ENCODE measurements at regions not wholly inside any gene's neighbourhood (a gene's known extent, or its start where the extent isn't known, plus 50 kb on each side); places are given as distances from the start of the nearest gene placed in this dataset.

GRCh38 chr4:149296503-149296902, 519.1 kb downstream of the IQCM start:
- H3K9me3 ChIP-seq (ENCODE audit: control insufficient read depth, low read length, poor library complexity, severe bottlenecking), result no peaks in the 10 kb centered on the region
- no peak overlapping the region for H3K4me3 Mint-ChIP-seq
- no peaks in the 10 kb centered on the region for H3K4me1 Mint-ChIP-seq
- DNase-seq (no peak), ATAC-seq (no peak)
- H3K36me3 Mint-ChIP-seq (ENCODE audit: low read depth), result no peaks in the 10 kb centered on the region
- no peaks in the 10 kb centered on the region for H3K27me3 Mint-ChIP-seq
- H3K27ac Mint-ChIP-seq, result no peak overlapping the region

DNA sequence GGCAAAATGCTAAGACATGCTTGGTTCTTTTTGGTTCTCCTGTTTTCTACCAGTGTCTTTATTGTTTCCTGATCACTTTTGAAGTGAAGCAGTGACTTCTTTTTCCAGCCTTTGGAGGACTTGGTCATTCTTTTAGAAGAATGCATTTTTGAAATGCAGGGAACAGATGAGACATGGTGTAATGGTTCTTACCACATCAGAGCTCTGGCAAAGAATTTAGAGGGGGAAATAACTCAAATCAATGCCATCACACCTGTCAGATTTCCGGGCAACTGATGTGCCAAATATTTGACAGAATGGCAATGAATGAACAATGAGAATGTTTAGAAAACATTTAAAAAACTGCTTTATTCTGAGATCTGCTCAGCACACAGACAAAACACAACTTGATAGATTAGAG, 519.6 kb downstream of the IQCM start:
- H3K27me3 Mint-ChIP-seq, result no peaks in the 10 kb centered on the region
- no peak overlapping the region for H3K4me3 Mint-ChIP-seq
- no peak for DNase-seq
- H3K36me3 Mint-ChIP-seq (ENCODE audit: low read depth), result no peaks in the 10 kb centered on the region
- no peak for ATAC-seq
- H3K27ac Mint-ChIP-seq, result no peak overlapping the region
- no peaks in the 10 kb centered on the region for H3K4me1 Mint-ChIP-seq
- no peaks in the 10 kb centered on the region for H3K9me3 ChIP-seq (ENCODE audit: control insufficient read depth, low read length, poor library complexity, severe bottlenecking)

DNA sequence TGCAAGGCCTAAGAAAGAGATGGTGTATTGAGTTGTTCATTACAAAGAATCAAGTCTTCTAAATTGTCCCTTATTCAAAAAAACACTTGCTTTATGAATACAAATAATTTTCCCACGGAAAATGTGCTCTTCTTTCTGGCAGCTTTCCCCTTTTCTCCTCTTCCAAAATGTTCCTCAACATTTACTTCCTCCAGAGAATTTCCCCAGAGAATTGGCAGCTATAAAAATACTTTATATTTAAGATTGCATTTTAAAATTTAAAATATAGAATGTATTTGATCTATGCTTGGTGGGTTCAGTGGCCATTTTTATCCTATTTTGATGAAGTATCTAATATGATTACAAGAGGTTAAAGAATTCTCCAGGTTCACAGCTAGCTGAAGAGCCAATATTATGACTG, 521.0 kb downstream of the IQCM start:
- H3K9me3 ChIP-seq (ENCODE audit: control insufficient read depth, low read length, poor library complexity, severe bottlenecking), result no peaks in the 10 kb centered on the region
- DNase-seq (no peak), ATAC-seq (no peak)
- Mint-ChIP-seq H3K4me3 (no peak overlapping the region), H3K36me3 (ENCODE audit: low read depth) (no peaks in the 10 kb centered on the region), H3K27ac (no peak overlapping the region), H3K4me1 (no peaks in the 10 kb centered on the region), H3K27me3 (no peaks in the 10 kb centered on the region)

GRCh38 chr4:149293046-149293649, 522.5 kb downstream of the IQCM start:
- Mint-ChIP-seq H3K27ac (no peak overlapping the region), H3K4me3 (no peak overlapping the region), H3K4me1 (no peaks in the 10 kb centered on the region), H3K36me3 (ENCODE audit: low read depth) (no peaks in the 10 kb centered on the region), H3K27me3 (no peaks in the 10 kb centered on the region)
- ATAC-seq (no peak), DNase-seq (no peak)
- H3K9me3 ChIP-seq (ENCODE audit: control insufficient read depth, low read length, poor library complexity, severe bottlenecking), result no peaks in the 10 kb centered on the region

- H3K4me1 Mint-ChIP-seq, result no peaks in the 10 kb centered on the region
- no peak overlapping the region for H3K27ac Mint-ChIP-seq
- no peak for ATAC-seq
- H3K4me3 Mint-ChIP-seq, result no peak overlapping the region
- DNase-seq, result no peak
- no peaks in the 10 kb centered on the region for H3K9me3 ChIP-seq (ENCODE audit: control insufficient read depth, low read length, poor library complexity, severe bottlenecking)
- no peaks in the 10 kb centered on the region for H3K27me3 Mint-ChIP-seq
- H3K36me3 Mint-ChIP-seq (ENCODE audit: low read depth), result no peaks in the 10 kb centered on the region
Measured at GRCh38 chr4:149292425-149293007, 523.1 kb downstream of the IQCM start.

DNA sequence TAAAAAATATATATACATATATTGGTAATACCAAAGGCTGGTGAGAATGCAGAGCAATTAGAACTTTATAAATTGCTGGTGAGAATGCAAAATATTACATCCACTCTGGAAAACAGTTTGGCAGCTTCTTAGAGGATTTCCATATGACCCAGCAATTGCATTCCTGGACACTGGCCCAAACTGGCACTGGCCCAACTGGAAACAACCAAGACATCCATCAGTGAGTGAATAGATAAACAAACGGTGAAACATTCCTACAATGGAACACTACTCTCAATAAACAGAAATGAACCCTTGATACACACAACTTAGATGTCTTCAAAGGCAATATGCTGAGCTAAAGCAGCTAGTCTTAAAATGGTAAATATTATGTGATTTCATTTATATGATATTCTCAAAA, 524.2 kb downstream of the IQCM start:
- no peak overlapping the region for H3K4me3 Mint-ChIP-seq
- no peaks in the 10 kb centered on the region for H3K36me3 Mint-ChIP-seq (ENCODE audit: low read depth)
- no peaks in the 10 kb centered on the region for H3K4me1 Mint-ChIP-seq
- DNase-seq (no peak), ATAC-seq (no peak)
- H3K9me3 ChIP-seq (ENCODE audit: control insufficient read depth, low read length, poor library complexity, severe bottlenecking), result no peaks in the 10 kb centered on the region
- H3K27me3 Mint-ChIP-seq, result no peaks in the 10 kb centered on the region
- H3K27ac Mint-ChIP-seq, result no peak overlapping the region

GRCh38 chr4:149280806-149281205, 534.8 kb downstream of the IQCM start:
- Mint-ChIP-seq H3K27ac (no peak overlapping the region), H3K4me1 (peaks cover 5% of the 10 kb centered on the region), H3K4me3 (no peak overlapping the region), H3K27me3 (peaks cover 13% of the 10 kb centered on the region), H3K36me3 (ENCODE audit: low read depth) (no peaks in the 10 kb centered on the region)
- H3K9me3 ChIP-seq (ENCODE audit: control insufficient read depth, low read length, poor library complexity, severe bottlenecking), result no peaks in the 10 kb centered on the region
- ATAC-seq (no peak), DNase-seq (no peak)

GRCh38 chr4:149279776-149280175, 535.9 kb downstream of the IQCM start:
- H3K27ac Mint-ChIP-seq, result no peak overlapping the region
- peaks cover 5% of the 10 kb centered on the region for H3K4me1 Mint-ChIP-seq
- H3K9me3 ChIP-seq (ENCODE audit: control insufficient read depth, low read length, poor library complexity, severe bottlenecking), result no peaks in the 10 kb centered on the region
- H3K36me3 Mint-ChIP-seq (ENCODE audit: low read depth), result no peaks in the 10 kb centered on the region
- DNase-seq (no peak), ATAC-seq (no peak)
- peaks cover 13% of the 10 kb centered on the region for H3K27me3 Mint-ChIP-seq
- H3K4me3 Mint-ChIP-seq, result no peak overlapping the region

DNA sequence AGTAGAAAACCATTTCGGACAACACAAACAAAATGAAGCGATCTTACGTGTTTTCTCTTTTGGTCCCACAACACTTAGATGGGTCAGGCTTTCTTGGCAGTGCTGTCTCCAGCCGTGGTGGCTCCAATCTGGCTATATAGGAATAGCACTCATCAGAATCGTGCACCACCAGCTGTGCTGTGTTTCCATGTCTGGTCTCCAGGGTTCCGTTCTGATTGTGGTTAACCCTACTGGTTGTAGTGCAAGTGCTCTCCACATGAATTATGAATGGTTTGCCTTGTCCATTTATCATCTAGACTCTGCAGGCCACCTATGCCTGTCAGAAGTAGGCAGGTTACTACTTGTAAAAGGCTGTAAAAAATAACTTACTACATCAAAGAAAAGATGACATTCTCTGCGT, 536.3 kb downstream of the IQCM start:
- Mint-ChIP-seq H3K4me1 (peaks cover 5% of the 10 kb centered on the region), H3K36me3 (ENCODE audit: low read depth) (no peaks in the 10 kb centered on the region), H3K27me3 (peaks cover 13% of the 10 kb centered on the region), H3K4me3 (no peak overlapping the region), H3K27ac (no peak overlapping the region)
- DNase-seq (no peak), ATAC-seq (no peak)
- H3K9me3 ChIP-seq (ENCODE audit: control insufficient read depth, low read length, poor library complexity, severe bottlenecking), result no peaks in the 10 kb centered on the region

- H3K36me3 Mint-ChIP-seq (ENCODE audit: low read depth), result no peaks in the 10 kb centered on the region
- no peak overlapping the region for H3K27ac Mint-ChIP-seq
Measured at GRCh38 chr4:149277705-149278104, 537.9 kb downstream of the IQCM start.

GRCh38 chr4:149269835-149270234, 545.8 kb downstream of the IQCM start:
- Mint-ChIP-seq H3K27me3 (peaks cover 7% of the 10 kb centered on the region), H3K4me3 (no peak overlapping the region), H3K27ac (no peak overlapping the region), H3K36me3 (ENCODE audit: low read depth) (no peaks in the 10 kb centered on the region), H3K4me1 (no peaks in the 10 kb centered on the region)
- ATAC-seq (no peak), DNase-seq (no peak)
- no peaks in the 10 kb centered on the region for H3K9me3 ChIP-seq (ENCODE audit: control insufficient read depth, low read length, poor library complexity, severe bottlenecking)

More at GRCh38 chr4:149277705-149278104, 537.9 kb downstream of the IQCM start:
- peaks cover 5% of the 10 kb centered on the region for H3K4me1 Mint-ChIP-seq
- ATAC-seq (no peak), DNase-seq (no peak)
- H3K27me3 Mint-ChIP-seq, result peaks cover 13% of the 10 kb centered on the region
- no peaks in the 10 kb centered on the region for H3K9me3 ChIP-seq (ENCODE audit: control insufficient read depth, low read length, poor library complexity, severe bottlenecking)
- H3K4me3 Mint-ChIP-seq, result no peak overlapping the region

DNA sequence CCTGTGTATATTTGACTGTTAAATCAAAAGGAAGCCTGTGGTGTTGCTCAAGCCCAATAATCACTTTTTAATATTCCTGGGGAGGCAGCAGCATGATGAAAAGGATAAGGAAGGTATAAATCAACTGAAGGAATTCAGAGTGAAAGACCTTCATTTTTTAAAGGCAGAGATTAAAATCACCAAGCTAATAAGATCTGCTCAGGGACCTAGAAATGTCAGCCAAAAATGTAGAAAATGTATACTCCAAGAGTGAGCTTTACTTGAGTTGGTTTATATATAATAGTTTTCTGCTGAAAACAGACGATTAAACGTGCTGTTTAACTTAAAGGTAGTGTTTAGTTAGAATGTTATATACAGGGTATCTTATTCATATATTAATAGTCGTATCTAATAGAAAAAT, 549.3 kb downstream of the IQCM start:
- Mint-ChIP-seq H3K36me3 (ENCODE audit: low read depth) (no peaks in the 10 kb centered on the region), H3K27ac (no peak overlapping the region), H3K27me3 (peaks cover 13% of the 10 kb centered on the region), H3K4me3 (no peak overlapping the region), H3K4me1 (no peaks in the 10 kb centered on the region)
- no peak for ATAC-seq
- DNase-seq, result no peak
- no peaks in the 10 kb centered on the region for H3K9me3 ChIP-seq (ENCODE audit: control insufficient read depth, low read length, poor library complexity, severe bottlenecking)

GRCh38 chr4:149265645-149266044, 550.0 kb downstream of the IQCM start:
- H3K36me3 Mint-ChIP-seq (ENCODE audit: low read depth), result no peaks in the 10 kb centered on the region
- H3K9me3 ChIP-seq (ENCODE audit: control insufficient read depth, low read length, poor library complexity, severe bottlenecking), result no peaks in the 10 kb centered on the region
- no peak for ATAC-seq
- DNase-seq, result no peak
- peaks cover 13% of the 10 kb centered on the region for H3K27me3 Mint-ChIP-seq
- no peak overlapping the region for H3K4me3 Mint-ChIP-seq
- H3K4me1 Mint-ChIP-seq, result no peaks in the 10 kb centered on the region
- no peak overlapping the region for H3K27ac Mint-ChIP-seq

- Mint-ChIP-seq H3K36me3 (ENCODE audit: low read depth) (no peaks in the 10 kb centered on the region), H3K4me1 (no peaks in the 10 kb centered on the region), H3K27ac (no peak overlapping the region), H3K27me3 (peaks cover 13% of the 10 kb centered on the region), H3K4me3 (no peak overlapping the region)
- ATAC-seq, result no peak
- no peak for DNase-seq
- H3K9me3 ChIP-seq (ENCODE audit: control insufficient read depth, low read length, poor library complexity, severe bottlenecking), result no peaks in the 10 kb centered on the region
Measured at GRCh38 chr4:149264093-149264733, 551.4 kb downstream of the IQCM start.

Data from T-helper 17 cell (primary cell).